COLO668 (cell line): ENCODE measurements at regions not wholly inside any gene's neighbourhood (a gene's known extent, or its start where the extent isn't known, plus 50 kb on each side); places are given as distances from the start of the nearest gene placed in this dataset.
"Not testable (repeated sequence)": the region's sequence is repeated elsewhere in the genome, so short reads cannot be mapped to it uniquely, and the experiment has no call there.

ENCODE experiments used
- DNase-seq: peaks from one replicate; lab custom pipeline; 2025; ENCODE audit not compliant: unreplicated experiment; lab: John Stamatoyannopoulos, UW

DNA sequence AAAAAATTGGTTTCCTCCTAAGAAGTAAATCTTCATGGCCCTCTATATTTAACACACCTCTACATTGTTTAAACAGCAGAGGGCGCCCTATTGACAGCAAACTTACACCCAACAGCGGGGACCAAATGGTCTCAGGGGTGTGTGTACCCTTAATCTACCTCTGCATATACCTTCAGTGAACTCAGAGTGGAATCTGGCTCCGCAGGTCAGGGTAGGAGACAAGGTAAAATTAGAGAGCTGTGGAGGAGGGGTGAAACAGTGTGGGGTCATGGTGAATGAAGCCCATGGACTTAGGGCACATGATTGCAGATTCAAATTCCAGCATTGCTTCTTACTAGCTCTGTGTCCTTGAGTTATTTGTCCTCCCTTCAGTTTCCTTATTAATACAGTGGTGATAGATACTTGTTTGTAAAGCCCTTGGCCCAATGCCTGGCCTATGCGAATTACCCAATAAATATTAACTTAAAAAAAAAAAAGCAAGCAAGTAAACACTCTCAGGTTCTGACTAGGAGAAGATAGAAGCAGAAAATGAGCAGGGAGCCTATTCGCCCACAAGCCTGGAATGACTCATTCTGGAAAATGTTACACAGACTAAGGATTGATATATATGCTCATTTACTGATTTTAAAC is 122.9 kb downstream of the CAVIN4 start:
- no peak for DNase-seq

DNA sequence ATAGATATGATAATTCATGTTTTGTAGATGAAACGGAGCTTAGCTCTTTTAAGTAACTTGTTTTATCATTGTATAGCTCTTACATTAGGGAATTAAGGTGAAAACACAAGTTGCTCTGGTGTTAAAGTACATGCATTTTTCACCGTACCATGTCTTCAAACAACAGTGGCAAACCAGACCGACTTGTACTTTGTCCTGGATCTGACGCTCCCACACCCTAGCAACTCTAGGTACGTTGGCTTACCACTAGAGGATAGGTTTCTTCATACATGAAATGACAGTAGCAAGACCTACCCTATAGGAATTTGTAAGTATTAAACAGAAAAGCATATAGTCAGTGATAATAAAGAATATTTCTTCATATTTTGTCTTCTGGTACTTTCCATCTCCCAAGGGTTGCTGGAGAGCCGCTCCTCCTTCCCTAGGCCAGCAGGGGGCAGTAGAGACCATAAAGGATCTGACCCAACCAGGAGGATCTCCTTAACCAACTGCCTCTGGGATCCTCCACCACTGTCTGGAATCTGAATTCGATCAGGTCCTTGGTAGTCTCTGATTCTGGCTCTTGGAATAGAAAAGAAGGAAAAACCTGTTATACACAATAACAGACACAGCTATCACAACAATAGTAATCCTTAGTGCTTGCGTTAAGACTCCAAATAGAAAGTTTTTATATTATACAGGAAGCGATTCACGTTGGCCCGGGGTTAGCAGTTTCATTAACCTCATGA is 136.7 kb downstream of the CAVIN4 start:
- peak; percentile 40 for DNase-seq

DNA sequence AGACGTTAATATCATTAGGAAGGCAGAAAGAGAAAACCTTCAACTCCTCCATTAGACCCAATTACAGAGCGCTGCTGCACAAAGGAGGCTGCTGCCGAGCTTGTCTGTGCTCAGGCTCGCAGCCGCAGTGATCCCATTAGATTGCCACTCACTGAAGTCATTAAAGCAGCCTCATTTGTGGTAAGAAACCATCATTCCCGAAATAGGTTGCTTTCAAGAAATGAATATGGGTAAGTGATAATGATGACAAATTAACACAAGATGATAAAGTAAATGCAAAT is 137.2 kb downstream of the CAVIN4 start:
- no peak for DNase-seq

DNA sequence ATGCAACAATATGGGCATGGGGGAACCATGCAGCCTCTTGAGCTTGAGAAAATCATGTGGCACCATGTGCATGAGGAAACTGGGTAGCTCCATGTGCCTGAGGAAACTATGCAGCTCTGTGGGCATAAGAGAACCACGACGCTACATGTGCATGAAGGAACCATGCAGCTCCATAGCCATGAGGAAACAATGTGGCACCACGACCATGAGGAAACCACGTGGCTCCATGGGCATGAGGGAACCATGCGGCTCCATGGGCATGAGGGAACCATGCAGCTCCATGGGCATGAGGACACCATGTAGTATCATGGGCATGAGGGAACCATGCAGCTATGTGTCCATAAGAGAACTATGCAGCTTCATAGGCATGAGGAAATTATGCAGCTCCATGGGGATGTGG is 140.8 kb downstream of the CAVIN4 start:
- no peak for DNase-seq

DNA sequence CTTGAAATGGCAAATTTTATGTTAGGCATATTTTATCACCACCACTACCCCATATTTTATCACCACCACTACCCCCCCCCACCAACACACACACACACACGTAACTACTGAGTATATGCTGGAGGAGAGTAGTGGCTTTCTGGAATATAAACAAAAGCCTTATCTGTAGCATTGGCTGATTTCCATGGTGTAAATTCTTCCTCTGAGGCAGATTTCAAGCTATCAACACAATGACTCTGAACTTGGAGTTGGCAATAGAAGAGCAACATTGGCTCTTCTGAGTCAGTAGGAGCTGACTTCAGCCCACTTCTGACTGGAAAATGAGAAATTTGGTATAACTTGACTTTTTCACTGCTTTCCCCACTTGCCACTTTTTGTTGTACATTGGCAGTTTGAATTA is 143.0 kb downstream of the CAVIN4 start:
- no peak for DNase-seq

DNA sequence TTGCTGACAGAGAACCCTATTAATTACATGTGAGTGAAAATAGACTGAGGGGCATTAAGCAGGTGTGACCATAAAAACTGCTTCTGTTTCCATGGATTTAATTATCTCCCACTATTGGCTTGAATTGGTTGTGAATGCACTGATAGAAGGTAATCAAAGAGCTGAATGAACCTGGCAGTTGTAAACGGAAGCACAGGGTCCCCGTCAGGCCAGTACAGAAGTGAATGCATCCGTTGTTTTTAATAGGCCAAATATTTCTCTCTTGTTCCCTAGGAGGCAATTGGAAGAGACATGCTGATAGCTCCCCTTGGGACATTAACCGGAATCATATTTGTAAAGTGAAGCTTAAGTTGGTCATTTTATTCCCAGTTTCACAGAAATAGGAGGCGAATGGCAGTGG is 147.0 kb downstream of the CAVIN4 start:
- no peak for DNase-seq

DNA sequence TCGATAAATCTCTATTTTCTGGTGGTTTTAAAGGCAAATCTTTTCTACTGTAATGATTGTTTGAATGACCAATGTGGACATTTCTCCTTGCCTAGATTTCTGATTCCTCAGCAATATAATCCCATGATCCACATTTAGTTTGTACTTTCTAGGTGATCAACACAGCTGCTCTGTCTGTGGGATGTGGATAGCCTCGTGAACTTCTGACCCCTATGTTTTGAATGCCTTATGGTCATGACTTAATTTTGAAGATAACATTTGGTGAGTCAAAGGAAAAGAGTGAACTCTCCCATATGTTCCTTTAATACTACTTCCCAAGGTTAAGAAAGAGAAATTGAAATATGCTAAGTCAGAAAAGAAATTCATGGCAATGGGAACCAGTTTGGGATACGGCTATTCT is 147.5 kb downstream of the CAVIN4 start:
- no peak for DNase-seq

DNA sequence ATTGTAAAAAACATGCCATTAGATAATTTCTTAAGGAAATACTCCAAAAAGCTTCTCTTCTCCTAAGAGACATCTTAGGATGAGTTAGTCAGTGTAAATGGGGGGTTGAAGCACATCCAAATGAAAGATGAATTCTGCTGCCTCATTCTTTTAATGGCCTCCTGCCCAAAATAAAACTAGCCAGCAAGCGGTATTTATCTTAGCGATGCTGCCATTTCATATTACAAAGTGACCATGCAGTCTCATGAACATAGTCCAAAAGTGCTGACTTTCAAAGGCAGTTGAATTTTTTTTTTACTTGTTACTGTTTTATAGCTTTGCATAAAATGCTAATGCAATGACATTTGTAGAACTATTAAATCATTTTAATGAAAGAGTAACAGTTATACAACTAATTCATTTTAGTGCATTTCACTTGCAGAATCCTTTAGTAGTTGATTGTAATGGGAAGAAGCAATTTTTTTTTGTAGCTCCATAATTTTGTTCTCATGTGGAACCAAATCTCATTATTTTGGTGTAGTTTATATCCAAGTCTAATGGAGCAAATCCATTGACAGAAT is 151.5 kb downstream of the CAVIN4 start:
- DNase-seq = no peak

DNA sequence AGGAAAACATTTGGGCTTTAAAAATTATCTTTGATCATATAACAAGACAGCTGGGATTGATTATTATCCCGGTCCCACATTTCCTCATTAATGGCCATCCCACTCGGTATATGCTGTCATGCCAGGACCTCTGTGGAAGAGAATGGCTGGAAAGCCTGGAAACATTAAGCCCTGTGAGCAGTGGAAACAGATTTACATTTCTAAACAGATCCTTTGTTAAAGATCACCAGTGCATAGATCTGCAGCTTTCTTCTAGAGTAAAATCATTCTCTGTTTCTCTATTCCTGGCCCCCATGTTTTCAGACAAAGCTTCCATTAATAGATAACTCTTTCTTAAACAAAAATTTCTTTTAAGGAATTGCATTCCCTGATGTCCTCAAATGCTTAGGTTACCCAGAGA is 152.2 kb downstream of the CAVIN4 start:
- DNase-seq = no peak

DNA sequence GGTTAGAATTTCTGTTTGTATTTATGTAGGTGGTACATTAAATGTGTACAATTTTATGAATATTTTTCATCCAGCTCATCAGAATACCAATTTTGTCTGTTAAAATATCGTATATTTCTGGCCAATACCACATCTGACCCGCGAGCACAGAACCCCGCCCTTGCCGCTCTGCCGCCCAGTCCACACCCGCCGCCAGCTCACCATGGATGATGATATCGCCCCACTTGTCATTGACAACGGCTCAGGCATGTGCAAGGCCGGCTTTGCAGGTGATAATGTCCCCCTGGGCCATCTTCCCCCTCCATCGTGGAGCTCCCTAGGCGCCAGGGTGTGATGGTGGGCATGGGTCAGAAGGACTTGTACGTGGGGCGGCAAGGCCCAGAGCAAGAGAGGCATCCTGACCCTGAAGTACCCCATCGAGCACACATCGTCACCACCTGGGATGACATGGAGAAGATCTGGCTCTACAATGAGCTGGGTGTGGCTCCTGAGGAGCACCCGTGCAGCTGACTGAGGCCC is 153.2 kb downstream of the CAVIN4 start:
- no peak for DNase-seq

DNA sequence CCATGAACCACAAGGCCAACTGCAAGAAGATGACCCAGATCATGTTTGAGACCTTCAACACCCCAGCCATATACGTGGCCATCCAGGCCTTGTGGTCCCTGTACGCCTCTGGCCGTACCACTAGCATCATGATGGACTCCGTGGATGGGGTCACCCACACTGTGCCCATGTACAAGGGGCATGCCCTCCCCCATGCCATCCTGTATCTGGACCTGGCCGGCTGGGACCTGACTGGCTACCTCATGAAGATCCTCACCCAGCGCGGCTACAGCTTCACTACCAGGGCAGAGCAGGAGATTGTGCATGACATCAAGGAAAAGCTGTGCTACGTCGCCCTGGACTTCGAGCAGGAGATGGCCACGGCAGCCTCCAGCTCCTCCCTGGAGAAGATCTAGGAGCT is 153.7 kb downstream of the CAVIN4 start:
- DNase-seq = no peak

DNA sequence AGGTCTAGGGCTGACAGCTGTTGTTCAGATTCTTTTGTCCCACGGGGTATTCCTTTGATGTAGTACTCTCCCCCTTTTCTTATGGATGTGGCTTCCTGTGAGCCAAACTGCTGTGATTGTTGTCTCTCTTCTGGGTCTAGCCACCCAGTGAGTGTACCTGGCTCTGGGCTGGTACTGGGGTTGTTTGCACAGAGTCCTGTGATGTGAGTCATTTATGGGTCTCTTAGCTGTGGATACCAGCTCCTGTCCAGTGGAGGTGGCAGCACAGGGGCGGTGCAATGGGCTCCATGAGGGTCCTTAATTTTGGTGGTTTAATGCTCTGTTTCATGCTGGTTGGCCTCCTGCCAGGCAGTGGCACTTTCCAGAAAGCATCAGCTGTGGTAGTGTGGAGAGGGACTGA is 161.3 kb downstream of the CAVIN4 start:
- DNase-seq = no peak

DNA sequence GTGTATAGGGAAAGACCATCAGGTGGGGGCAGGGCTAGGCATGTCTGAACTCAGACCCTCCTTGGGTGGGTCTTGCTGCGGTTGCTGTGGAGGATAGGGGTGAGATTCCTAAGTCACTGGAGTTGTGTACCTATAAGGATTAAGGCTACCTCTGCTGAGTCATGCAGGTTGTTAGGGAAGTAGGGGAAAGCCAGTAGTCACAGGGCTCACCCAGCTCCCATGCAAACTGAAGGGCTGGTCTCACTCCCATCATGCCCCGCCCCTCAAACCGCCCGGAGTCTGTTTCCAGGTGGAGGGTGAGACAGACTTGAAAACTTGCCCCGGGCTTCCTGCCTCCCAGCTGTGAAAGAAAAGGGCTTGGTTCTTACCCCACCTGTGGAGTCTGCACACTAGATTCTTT is 161.8 kb downstream of the CAVIN4 start:
- no peak for DNase-seq

DNA sequence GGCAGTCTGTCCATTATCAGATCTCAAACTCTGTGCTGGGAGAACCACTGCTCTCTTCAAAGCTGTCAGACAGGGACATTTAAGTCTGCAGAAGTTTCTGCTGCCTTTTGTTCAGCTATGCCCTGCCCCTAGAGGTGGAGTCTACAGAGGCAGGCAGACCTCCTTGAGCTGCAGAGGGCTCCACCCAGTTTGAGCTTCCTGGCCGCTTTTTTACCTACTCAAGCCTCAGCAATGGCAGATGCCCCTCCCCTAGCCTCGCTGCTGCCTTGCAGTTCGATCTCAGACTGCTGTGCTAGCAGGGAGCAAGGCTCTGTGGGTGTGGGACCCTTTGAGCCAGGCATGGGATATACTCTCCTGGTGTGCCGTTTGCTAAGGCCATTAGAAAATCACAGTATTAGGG is 171.1 kb downstream of the CAVIN4 start:
- DNase-seq = not testable (repeated sequence)

DNA sequence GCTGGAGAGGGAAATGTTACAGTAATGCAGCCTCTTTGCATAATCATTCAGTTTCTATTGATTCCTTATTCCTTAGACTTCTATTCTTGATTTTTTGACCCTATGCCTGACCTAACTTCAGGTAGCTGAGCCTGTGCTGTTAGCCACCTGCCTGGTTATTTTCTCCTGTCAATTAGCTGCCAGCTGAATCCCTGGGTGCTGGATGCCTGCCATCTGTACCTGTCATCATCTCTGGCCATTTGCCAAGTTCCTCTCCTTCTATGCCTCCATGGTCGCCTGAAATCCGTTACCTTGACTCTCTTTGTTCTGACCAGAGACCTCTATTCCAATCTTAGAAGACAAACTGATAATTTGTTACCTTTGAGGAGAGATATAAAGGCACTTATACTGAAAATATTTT is 178.3 kb downstream of the CAVIN4 start:
- peak; percentile 3 for DNase-seq

DNA sequence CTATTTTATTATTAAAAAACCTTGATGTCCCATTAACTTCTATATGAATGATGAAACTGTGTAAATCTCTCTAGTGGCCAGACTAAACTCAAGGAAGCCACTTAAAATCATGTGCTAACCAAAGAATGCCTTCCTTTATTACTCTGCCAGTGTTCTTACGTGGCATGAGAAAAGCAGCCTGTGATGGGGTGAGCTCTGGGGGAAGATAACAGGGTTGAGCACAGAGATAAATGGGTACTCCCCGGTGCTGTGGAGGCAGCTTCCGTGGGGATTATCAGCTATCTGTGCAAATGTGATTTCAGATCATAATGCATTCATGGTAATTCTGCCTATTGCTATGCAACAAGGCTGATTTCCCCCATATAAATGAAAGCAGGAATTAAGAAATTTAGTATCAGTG is 181.3 kb downstream of the CAVIN4 start:
- no peak for DNase-seq

DNA sequence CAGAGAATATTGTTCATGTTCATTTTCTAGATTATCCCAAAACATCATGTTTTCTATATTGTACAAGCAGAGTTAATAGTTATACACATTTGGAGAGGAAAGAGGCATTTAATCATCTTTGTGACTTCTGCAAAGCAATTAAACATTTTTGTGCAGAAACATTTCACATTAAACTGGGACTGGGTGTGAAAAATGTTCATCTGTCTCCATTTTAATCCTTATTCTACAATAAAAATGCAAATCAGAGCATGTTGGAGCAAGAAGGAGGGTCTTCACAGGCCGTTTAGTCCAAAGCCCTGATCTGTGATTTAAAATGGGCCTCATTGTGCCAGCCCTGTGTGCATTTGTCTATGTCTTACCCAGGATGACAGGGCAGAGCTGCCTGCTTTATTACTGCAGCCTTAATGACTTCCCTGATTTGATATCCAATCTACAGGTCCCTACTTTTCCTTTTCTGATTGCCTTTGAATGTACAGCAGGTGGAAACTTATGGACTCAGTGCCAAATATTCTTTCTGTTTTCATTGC is 183.5 kb downstream of the CAVIN4 start:
- DNase-seq = no peak

DNA sequence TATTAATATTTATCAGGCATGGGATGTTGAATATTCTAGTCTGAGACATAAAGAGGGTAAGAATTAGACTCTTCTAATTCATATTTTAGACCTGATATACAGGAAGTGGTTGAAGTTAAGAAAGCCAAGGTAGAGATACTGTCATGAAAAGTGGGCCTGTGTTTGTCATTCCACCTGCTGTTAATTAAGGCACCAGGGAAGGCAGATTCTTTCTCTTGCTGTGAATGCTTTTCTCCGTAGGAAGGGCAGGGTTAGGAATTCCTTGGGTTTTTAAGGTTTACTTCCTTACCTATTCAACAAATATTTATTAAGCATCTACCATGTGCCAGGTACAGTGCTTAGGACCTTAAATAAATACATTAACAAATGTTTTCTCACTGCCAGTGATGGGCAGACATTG is 196.4 kb downstream of the CAVIN4 start:
- DNase-seq = no peak

DNA sequence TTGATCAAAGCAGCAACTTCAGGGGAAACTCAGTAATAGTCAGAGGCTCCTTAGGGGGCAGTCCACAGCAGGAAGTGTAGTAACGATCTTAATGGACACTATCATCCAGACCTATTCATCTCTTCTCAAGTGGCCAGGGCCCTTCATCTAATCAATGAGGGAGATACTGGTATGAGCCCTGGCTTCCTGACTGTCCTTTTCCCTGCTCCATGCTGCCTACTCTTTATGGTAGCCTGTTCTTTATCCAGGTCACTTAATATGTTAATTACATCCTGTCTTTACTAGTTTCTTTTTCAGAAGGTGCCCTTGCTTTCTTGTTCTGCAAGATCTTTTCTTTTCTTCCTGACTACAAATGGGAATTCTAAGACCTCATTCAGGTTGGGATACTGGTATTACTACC is 197.1 kb downstream of the CAVIN4 start:
- DNase-seq = no peak

DNA sequence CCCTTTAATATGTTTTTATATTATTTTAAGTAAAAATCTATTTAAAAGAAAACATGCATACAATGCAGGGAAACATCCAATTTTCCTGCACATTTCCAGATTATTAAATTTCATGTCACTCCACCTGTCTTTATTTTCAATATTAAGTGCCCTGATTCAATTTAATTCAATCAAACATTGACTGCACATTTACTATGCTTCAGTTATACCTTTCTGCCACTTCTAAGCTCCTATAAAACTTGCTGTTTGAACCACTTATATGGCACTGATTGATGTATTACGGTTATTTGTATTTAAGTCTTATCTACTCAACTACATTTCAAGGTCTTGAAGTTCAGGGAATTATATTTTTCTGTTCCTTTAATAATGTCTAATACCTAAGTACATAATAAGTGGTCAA is 198.0 kb downstream of the CAVIN4 start:
- DNase-seq = no peak

DNA sequence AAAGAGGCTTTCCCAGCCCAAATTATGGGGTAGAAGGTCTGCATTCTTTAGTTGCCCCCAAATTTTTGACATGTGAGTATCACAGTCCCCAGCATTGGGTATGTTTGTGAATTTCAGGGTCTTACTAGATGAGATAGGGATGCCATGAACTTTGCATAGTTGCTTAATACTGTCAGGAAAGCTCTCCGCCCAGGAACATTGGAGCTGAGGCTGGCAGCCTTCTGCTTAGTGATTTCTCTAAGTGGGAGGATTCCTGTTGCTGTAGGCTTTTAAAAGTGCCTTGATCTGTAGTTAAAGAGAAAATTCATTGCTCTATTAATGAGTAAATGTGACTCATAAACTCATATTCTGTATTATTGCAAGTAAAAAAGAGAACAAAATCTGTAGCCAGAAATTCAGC is 206.9 kb downstream of the CAVIN4 start:
- no peak for DNase-seq

DNA sequence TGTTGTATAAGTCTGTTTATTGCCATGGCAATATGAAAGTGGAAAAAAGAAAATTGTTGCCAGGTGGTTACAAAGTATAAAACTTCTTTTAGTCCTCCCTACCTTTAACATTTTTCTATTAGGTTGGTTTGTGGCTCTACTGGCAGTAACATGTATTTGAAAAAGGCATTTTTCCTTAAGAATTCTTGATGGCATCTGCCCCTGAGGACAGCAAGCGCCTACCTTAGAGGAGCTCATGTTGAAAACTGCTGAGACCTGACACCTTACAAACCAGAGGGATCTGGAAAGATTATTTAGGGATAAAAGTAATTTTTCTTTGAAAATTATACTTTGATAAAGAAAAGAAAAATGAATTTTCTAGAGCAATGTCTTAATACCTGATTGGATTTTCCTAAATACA is 208.1 kb downstream of the CAVIN4 start:
- no peak for DNase-seq
